ENCODE measurements at regions not wholly inside any gene's neighbourhood (a gene's known extent, or its start where the extent isn't known, plus 50 kb on each side); places are given as distances from the start of the nearest gene placed in this dataset.

DNA sequence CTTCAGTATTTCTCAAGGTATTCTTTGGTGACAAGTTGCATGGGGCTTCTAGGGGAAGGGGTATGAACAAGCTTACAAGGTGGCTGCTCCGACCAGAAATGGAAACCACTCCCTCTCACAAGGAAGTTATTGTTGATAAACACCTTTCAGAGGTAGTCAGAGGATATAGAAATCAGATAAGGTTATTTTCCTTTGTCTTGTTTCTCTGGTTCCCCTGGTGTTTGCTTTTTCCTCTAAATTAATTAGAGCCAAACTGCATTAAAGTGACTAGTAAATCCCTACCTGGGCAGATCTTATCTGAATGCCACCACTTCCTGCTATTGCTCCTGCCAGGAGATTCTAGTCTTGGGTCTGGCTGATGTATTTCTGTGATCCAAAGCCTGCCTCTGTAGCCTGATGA is 725.4 kb downstream of the INHBA start:
- no peak overlapping the region for H3K27ac ChIP-seq
- DNase-seq (ENCODE audit: low read depth in 1 of 2, low spot score in 1 of 2): no peak
- H3K36me3 ChIP-seq: no peaks in the 10 kb centered on the region
- H3K27me3 ChIP-seq: no peaks in the 10 kb centered on the region
- no peak overlapping the region for H3K4me3 ChIP-seq
- H3K9me3 ChIP-seq (ENCODE audit: low read depth): no peaks in the 10 kb centered on the region
- H3K4me1 ChIP-seq (ENCODE audit: low read depth): peaks cover 18% of the 10 kb centered on the region
- TF ChIP-seq, protein P1, sequence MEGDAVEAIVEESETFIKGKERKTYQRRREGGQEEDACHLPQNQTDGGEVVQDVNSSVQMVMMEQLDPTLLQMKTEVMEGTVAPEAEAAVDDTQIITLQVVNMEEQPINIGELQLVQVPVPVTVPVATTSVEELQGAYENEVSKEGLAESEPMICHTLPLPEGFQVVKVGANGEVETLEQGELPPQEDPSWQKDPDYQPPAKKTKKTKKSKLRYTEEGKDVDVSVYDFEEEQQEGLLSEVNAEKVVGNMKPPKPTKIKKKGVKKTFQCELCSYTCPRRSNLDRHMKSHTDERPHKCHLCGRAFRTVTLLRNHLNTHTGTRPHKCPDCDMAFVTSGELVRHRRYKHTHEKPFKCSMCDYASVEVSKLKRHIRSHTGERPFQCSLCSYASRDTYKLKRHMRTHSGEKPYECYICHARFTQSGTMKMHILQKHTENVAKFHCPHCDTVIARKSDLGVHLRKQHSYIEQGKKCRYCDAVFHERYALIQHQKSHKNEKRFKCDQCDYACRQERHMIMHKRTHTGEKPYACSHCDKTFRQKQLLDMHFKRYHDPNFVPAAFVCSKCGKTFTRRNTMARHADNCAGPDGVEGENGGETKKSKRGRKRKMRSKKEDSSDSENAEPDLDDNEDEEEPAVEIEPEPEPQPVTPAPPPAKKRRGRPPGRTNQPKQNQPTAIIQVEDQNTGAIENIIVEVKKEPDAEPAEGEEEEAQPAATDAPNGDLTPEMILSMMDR (IDR thresholded peaks at IDR 0.05; ENCODE audit: low read depth, low read length): no peak

DNA sequence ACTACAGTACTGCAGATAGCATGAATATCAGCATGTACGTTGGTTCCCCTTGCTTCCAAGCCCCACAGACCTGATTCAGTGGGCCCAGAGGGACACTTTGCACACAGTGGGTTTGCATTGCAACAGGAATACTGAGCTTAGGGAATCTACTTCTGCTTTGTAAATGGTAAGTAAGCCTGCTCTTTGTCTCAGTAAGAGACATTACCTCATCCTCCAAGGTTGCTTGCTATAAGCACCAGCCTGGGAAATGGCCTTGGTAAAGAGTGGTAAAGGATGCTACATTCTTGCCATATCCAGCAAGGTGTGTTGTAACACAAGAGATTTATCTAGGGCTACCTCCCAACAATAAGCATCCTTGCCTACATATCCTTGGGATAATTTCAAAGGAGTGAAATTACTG is 730.5 kb downstream of the INHBA start:
- Histone ChIP-seq H3K4me3 (no peak overlapping the region), H3K4me1 (ENCODE audit: low read depth) (peaks cover 15% of the 10 kb centered on the region), H3K9me3 (ENCODE audit: low read depth) (no peaks in the 10 kb centered on the region), H3K27ac (no peak overlapping the region), H3K27me3 (no peaks in the 10 kb centered on the region), H3K36me3 (no peaks in the 10 kb centered on the region)
- DNase-seq (ENCODE audit: low read depth in 1 of 2, low spot score in 1 of 2): no peak
- TF ChIP-seq, protein P1 (IDR thresholded peaks at IDR 0.05; ENCODE audit: low read depth, low read length): no peak

DNA sequence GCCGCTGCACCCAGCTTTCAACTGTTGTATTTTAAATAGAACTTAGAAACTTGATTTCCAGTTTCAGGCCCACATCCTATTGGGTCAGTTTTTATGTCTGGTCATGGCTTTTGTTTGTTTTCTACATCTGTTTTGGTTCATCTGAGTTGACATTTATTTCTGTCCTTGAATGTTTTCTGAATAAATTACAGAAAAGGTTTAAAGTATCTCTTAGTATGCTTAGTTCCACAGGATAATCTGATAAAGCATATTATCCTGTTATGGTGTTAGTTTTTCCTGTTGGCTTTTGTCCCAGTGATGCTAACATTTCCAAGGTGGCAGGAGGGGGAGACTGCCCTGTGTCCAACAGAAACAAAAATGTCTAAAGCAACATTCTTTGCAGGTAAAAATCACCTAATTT is 733.2 kb downstream of the INHBA start:
- Histone ChIP-seq H3K27ac (no peak overlapping the region), H3K4me3 (no peak overlapping the region), H3K9me3 (ENCODE audit: low read depth) (no peaks in the 10 kb centered on the region), H3K4me1 (ENCODE audit: low read depth) (peaks cover 15% of the 10 kb centered on the region), H3K36me3 (no peaks in the 10 kb centered on the region), H3K27me3 (no peaks in the 10 kb centered on the region)
- TF ChIP-seq, protein P1 (IDR thresholded peaks at IDR 0.05; ENCODE audit: low read depth, low read length): no peak
- no peak for DNase-seq (ENCODE audit: low read depth in 1 of 2, low spot score in 1 of 2)

DNA sequence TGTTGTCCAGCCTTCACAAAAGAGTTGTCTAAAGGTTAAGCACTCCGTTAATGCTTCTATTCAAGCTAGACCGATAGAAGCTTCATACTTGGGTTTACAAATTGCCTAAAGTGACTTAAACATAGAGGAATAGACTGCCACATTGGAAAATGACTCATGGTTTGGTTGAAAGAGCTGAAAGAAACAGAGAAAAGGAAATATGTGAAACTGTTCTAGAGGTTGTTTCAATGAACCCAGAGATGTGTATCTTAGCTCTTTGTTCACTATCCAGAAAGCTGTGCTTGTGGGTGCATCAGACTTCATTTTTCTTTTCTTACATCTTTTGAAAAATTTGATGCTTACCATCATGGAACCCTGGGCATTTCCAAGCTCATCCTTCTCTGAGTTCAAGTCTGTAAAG is 736.2 kb downstream of the INHBA start:
- Histone ChIP-seq H3K36me3 (no peaks in the 10 kb centered on the region), H3K27ac (no peak overlapping the region), H3K4me3 (no peak overlapping the region), H3K27me3 (no peaks in the 10 kb centered on the region), H3K4me1 (ENCODE audit: low read depth) (peaks cover 4% of the 10 kb centered on the region), H3K9me3 (ENCODE audit: low read depth) (no peaks in the 10 kb centered on the region)
- TF ChIP-seq, protein P1 (IDR thresholded peaks at IDR 0.05; ENCODE audit: low read depth, low read length): no peak
- no peak for DNase-seq (ENCODE audit: low read depth in 1 of 2, low spot score in 1 of 2)

DNA sequence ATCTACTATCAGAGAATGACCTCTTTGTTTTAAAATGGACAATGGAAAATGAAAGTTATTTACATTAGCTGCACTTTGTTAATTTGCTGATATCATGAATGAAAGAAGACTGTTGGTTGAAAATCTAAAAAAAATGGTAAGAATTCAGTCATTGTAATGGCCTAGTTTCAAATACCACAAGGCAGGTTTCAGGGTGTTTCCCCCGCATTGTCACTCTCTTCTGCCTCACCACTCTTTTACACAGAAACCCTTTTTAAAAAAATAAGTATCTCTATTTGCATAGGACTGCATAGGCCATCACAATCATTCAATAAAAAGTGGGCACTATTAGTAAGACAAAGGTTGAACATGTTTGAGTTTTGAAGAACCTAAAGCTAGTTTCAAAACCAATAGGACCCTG is 737.1 kb downstream of the INHBA start:
- Histone ChIP-seq H3K9me3 (ENCODE audit: low read depth) (no peaks in the 10 kb centered on the region), H3K4me3 (no peak overlapping the region), H3K4me1 (ENCODE audit: low read depth) (peaks cover 4% of the 10 kb centered on the region), H3K36me3 (no peaks in the 10 kb centered on the region), H3K27me3 (no peaks in the 10 kb centered on the region), H3K27ac (no peak overlapping the region)
- TF ChIP-seq, protein P1 (IDR thresholded peaks at IDR 0.05; ENCODE audit: low read depth, low read length): no peak
- no peak for DNase-seq (ENCODE audit: low read depth in 1 of 2, low spot score in 1 of 2)

DNA sequence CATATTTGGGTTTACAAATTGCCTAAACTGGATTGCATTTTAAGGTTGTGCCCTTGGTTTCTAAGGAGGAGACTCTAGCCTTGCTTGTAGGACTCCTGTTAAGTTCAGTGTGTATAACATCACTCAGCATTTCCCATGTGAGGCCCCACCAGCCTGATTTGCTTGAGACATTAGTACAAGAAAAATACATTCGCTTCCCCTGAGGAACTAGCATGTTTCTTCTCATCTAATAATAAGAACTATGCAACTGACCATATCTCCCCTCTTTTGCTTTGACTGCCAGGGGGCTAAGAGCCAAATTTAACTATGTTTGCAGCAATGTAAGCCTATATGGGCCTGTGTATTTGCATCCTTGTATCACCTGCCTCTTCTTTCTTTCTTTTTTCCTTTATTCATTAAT is 737.9 kb downstream of the INHBA start:
- no peak overlapping the region for H3K4me3 ChIP-seq
- H3K36me3 ChIP-seq: no peaks in the 10 kb centered on the region
- no peaks in the 10 kb centered on the region for H3K27me3 ChIP-seq
- TF ChIP-seq, protein P1 (IDR thresholded peaks at IDR 0.05; ENCODE audit: low read depth, low read length): no peak
- no peak overlapping the region for H3K27ac ChIP-seq
- H3K4me1 ChIP-seq (ENCODE audit: low read depth): peaks cover 4% of the 10 kb centered on the region
- DNase-seq (ENCODE audit: low read depth in 1 of 2, low spot score in 1 of 2): no peak
- H3K9me3 ChIP-seq (ENCODE audit: low read depth): no peaks in the 10 kb centered on the region
